Kidney (tissue), 13 donors: ENCODE measurements at regions not wholly inside any gene's neighbourhood (a gene's known extent, or its start where the extent isn't known, plus 50 kb on each side); places are given as distances from the start of the nearest gene placed in this dataset.

ENCODE experiments used
- DNase-seq, 5 donors: peaks; one replicate each; pipeline ENCODE4 v3.0.0-alpha.2; 2013 to 2020
- FAIRE-seq: peaks from 2 replicates; lab custom pipeline; 2012; peaks lifted over from hg19 to GRCh38; lab: Jason Lieb, UNC
- H3K27ac ChIP-seq, 2 donors: one replicate each; pipeline ENCODE4 v1.7.0; 2013; ENCODE audit warnings: low read depth in 2 of 2, low read length in 2 of 2, inconsistent platforms in 1 of 2
- H3K27me3 ChIP-seq: one replicate; pipeline ENCODE4 v1.7.1; 2013; ENCODE audit warnings: low read length, inconsistent platforms; ENCODE audit not compliant: control insufficient read depth, insufficient read depth
- H3K36me3 ChIP-seq, 3 donors: one replicate each; pipeline versions ENCODE4 v1.7.0 to v1.7.1; 2013; ENCODE audit warnings: low read length in 3 of 3, control low read depth in 1 of 3, inconsistent platforms in 1 of 3; ENCODE audit not compliant: insufficient read depth in 3 of 3, control insufficient read depth in 2 of 3
- H3K4me1 ChIP-seq, 3 donors: one replicate each; pipeline versions ENCODE4 v1.7.0 to v1.7.1; 2013; ENCODE audit warnings: low read length in 3 of 3, inconsistent platforms in 1 of 3, low read depth in 1 of 3; ENCODE audit not compliant: control insufficient read depth in 2 of 3, insufficient read depth in 2 of 3
- H3K4me3 ChIP-seq, 3 donors: one replicate each; pipeline versions ENCODE4 v1.7.0 to v1.8.1; 2013; ENCODE audit warnings: low read length in 3 of 3, control low read depth in 1 of 3, inconsistent platforms in 1 of 3
- H3K9ac ChIP-seq, 3 donors: one replicate each; pipeline versions ENCODE4 v1.7.0 to v1.7.1; 2013; ENCODE audit warnings: low read length in 3 of 3, control low read depth in 1 of 3, inconsistent platforms in 1 of 3
- H3K9me3 ChIP-seq, 3 donors: one replicate each; pipeline versions ENCODE4 v1.7.0 to v1.7.1; 2013; ENCODE audit warnings: low read length in 3 of 3, control low read depth in 1 of 3, inconsistent platforms in 1 of 3; ENCODE audit not compliant: control insufficient read depth in 2 of 3, insufficient read depth in 1 of 3
- CTCF ChIP-seq: IDR thresholded peaks from 3 replicates; pipeline ENCODE4 v1.5.1; 2012; ENCODE audit warnings: mild to moderate bottlenecking, moderate library complexity, borderline replicate concordance; ENCODE audit not compliant: insufficient read depth; ENCODE audit errors: extremely low read depth
- intact Hi-C: fragments of 100-400 bp; cut with DNase I; formaldehyde crosslinking; loops from one replicate; pipeline ENCODE4 v1.11.1; 2022
- donor health status: control.
- donor health status: control.
- donor health status: control.
- donor health status: control.
- donor health status: control.
- donor health status: DM: yes; HTN: yes; CAD: no.
- donor health status: Normal renal cell carcinoma (clear cell type).

GRCh38 chr15:36323615-36324014 is 255.8 kb upstream of the CDIN1 start:
- H3K9me3 ChIP-seq: peaks cover 0 to 2% (median 0%) of the 10 kb centered on the region in 3 donors
- H3K27ac ChIP-seq: no peak overlapping the region
- H3K36me3 ChIP-seq: no peaks in the 10 kb centered on the region
- intact Hi-C loops: no loop called here
- no peaks in the 10 kb centered on the region for H3K27me3 ChIP-seq
- H3K9ac ChIP-seq: no peak overlapping the region
- no peak overlapping the region for H3K4me3 ChIP-seq
- DNase-seq (no peak), FAIRE-seq (no peak)
- no peak for TF ChIP-seq CTCF
- no peaks in the 10 kb centered on the region for H3K4me1 ChIP-seq

- intact Hi-C loops: no loop called here
- DNase-seq: no peak
- Histone ChIP-seq H3K4me3 (no peak overlapping the region), H3K27ac (no peak overlapping the region), H3K9ac (no peak overlapping the region), H3K27me3 (no peaks in the 10 kb centered on the region), H3K36me3 (no peaks in the 10 kb centered on the region), H3K9me3 (peaks cover 0 to 4% (median 0%) of the 10 kb centered on the region in 3 donors), H3K4me1 (no peaks in the 10 kb centered on the region)
- no peak for FAIRE-seq
- no peak for TF ChIP-seq CTCF
Measured at GRCh38 chr15:36325206-36325605, 254.2 kb upstream of the CDIN1 start.

GRCh38 chr15:36329592-36329991 is 249.8 kb upstream of the CDIN1 start:
- Histone ChIP-seq H3K4me1 (no peaks in the 10 kb centered on the region), H3K4me3 (no peak overlapping the region), H3K9ac (no peak overlapping the region), H3K9me3 (peaks cover 0 to 4% (median 0%) of the 10 kb centered on the region in 3 donors), H3K36me3 (no peaks in the 10 kb centered on the region), H3K27ac (no peak overlapping the region), H3K27me3 (no peaks in the 10 kb centered on the region)
- TF ChIP-seq CTCF: no peak
- no peak for DNase-seq
- FAIRE-seq: no peak
- intact Hi-C loops: no loop called here

- Histone ChIP-seq H3K4me1 (no peaks in the 10 kb centered on the region), H3K4me3 (no peak overlapping the region), H3K9me3 (peaks cover 0 to 4% (median 0%) of the 10 kb centered on the region in 3 donors), H3K27me3 (no peaks in the 10 kb centered on the region), H3K9ac (no peak overlapping the region), H3K36me3 (no peaks in the 10 kb centered on the region), H3K27ac (no peak overlapping the region)
- intact Hi-C loops: no loop called here
- FAIRE-seq: no peak
- TF ChIP-seq CTCF: no peak
- no peak for DNase-seq
Measured at GRCh38 chr15:36330598-36330997, 248.8 kb upstream of the CDIN1 start.
